HG03135 (cell line): ENCODE measurements at regions not wholly inside any gene's neighbourhood (a gene's known extent, or its start where the extent isn't known, plus 50 kb on each side); places are given as distances from the start of the nearest gene placed in this dataset.
"Not testable (repeated sequence)": the region's sequence is repeated elsewhere in the genome, so short reads cannot be mapped to it uniquely, and the experiment has no call there.

Source experiments
- ATAC-seq: cut with Tn5 transposase; IDR thresholded peaks from one replicate; pipeline ENCODE4 v1.9.1; 2021; ENCODE audit warnings: mild to moderate bottlenecking, moderate library complexity; ENCODE audit not compliant: unreplicated experiment

- no peak for ATAC-seq
These were observed 301.7 kb downstream of the RPS24 start for GRCh38 chr10:78335371-78335690.

DNA sequence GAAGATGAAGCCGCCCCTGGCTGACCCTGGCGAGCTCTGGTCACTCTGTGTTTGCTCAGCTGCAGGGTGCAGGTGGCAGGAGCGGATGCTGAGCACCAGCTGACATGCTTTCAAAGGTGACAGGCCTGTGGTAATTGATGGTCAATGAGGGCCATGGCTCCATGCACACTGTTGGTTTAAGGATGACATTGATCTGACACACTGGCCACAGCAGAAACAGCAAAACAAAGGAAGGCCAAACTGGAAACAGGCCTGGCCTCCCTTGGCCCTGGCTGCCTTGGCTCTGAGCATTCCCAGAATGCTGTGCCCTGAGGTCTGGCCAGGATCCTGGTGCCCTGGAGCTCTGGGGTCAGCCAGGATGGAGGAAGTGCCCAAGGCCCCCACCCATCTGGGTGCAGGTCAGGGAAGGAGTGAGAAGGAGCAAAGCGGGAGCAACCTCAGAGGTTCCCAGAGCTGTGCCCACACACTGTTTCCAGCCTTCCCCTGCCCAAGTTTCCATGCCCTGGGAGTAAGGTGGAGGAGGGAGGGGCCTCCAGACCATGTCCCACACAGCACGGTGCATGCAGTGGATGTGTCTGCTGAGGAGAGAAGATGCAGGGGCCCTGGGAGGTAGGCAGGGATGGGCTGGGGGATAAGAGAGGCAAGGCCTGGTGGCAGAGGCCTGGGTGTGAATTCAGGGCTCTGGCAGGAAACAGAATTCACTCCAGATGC is 302.2 kb downstream of the RPS24 start:
- ATAC-seq: no peak

- ATAC-seq: no peak
These were observed 302.7 kb downstream of the RPS24 start for GRCh38 chr10:78336402-78336791.

DNA sequence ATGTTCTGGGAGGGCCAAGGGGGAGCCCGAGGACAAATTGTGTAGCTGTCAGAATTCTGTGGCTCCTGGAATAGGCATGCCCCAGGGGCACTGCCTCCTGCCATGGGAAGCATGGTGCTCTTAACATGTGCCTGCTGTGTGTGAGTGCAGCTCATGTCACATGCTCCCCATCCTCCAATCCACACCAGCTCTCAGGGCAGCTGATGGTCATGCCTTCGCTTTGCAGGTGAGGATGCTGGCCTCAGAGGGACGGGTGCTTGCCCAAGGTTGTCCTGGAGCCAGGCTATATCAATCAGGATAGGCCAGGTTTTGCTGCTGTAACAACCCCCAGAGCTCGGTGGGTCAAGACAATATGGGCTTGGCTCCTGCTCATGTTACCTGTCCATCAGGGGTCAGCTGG is 303.4 kb downstream of the RPS24 start:
- no peak for ATAC-seq

- ATAC-seq: no peak
These were observed 304.2 kb downstream of the RPS24 start for GRCh38 chr10:78337646-78338391.

- no peak for ATAC-seq
These were observed 305.1 kb downstream of the RPS24 start for GRCh38 chr10:78338717-78339116.

DNA sequence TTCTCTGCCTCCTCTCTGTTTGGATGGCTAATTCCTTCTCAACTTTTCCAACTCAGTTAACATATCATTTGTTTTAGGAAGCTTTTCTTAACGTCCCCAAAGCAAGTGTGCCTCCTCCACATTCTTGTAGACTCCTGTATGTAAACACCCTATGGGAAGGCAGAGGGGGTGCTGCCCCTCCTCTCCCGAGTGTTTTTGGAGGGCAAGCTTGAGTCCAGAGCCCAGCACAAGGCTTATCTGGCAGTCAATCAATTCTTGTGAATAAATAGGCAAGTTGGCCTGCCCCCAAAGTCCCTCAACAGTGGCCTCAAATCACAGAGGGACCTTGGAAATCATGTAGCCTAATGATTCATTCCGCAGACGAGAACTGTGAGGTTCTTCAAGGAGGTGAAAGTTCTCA is 305.6 kb downstream of the RPS24 start:
- no peak for ATAC-seq

- no peak for ATAC-seq
These were observed 308.4 kb downstream of the RPS24 start for GRCh38 chr10:78341953-78342614.

DNA sequence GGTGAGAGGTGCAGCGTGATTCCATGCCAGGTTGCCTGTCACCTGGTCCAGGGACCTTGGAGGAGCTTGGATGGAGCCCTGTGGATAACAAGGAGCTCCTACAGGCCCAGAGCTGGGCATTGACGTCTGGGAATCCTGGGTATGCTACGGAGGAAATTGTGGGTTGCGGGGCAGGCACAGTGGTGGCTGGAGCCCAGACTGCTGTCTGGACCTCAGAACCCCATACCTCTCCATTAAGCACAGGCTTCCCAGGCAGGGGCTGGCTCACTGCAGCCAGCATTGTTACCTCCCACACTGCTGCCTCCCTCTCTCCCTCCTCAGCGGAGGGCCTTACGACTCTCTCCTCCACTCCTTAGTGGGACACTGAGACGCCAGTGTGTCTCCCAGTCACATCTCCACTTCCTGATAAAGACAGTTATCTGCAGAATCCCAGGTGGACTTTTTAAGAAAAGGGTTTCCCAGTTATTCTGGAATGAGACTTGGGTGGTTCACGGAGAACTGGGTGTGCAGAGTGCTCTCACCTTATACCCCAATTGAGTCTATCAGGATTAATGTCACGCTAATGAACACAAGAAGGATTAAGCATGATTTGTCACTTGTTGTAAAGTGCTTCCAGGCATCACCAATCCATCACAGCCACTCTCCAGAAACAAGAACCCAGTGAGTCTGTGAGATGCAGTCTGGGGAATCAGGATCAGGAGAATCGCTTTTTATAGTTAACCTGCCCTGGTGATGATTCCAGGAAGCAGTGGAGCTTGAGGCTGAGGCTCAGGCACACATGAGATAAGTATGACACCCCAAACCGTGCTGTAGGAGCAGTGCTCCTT is 309.4 kb downstream of the RPS24 start:
- ATAC-seq: no peak

DNA sequence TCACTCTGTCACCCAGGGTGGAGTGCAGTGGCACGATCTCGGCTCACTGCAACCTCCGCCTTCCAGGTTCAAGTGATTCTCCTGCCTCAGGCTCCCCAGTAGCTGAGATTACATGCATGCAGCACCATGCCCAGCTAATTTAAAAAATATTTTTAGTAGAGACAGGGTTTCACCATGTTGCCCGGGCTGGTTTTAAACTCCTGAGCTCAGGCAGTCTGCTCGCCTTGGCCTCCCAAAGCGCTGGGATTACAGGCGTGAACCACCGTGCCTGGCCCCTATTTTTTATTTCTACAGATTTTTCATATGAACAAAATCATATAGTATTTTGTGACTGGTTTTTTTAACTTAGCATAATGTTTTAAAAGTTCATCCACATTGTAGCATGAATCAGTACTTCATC is 310.6 kb downstream of the RPS24 start:
- not testable (repeated sequence) for ATAC-seq

GRCh38 chr10:78345515-78345914 is 311.9 kb downstream of the RPS24 start:
- ATAC-seq: not testable (repeated sequence)

GRCh38 chr10:78346721-78347120 is 313.1 kb downstream of the RPS24 start:
- ATAC-seq: no peak

- ATAC-seq: no peak
These were observed 314.9 kb downstream of the RPS24 start for GRCh38 chr10:78348411-78349164.

DNA sequence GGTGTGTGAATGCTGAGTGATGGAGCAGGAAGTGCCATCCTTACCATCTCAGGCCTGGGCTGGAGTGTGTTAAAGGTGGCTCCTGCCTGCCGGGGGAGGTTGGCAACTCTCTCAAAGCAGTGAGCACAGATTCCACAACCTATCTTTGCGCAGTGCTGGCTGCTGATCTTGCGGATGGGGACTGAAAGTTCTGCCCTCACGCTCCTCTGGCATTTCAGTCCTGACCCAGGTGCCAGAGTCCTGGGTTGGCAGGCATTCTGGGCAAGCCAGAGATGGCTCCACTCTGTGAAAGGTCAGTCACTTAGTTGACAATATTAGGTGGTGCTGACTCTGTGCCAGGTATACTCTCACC is 315.5 kb downstream of the RPS24 start:
- ATAC-seq: no peak

GRCh38 chr10:78349911-78350663 is 316.4 kb downstream of the RPS24 start:
- ATAC-seq: no peak

DNA sequence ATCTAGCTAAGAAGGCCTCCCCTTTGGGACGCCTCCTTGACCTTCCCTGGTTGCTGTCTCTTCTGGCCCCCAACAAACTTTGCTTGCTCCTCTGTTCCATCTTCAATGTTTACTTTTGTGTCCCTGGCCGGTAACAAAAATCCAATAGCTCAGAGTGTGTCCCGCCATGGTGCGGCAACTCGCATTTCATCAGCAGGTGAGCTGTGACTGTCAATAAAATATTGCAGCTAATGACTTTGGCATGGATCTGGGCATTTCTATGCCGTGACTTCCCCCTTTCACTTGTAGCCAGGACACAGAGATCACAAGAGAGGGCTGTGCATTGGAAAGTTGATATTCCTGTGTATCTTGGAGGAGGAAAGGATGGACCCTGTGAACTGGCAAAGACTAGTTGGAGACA is 317.6 kb downstream of the RPS24 start:
- no peak for ATAC-seq

DNA sequence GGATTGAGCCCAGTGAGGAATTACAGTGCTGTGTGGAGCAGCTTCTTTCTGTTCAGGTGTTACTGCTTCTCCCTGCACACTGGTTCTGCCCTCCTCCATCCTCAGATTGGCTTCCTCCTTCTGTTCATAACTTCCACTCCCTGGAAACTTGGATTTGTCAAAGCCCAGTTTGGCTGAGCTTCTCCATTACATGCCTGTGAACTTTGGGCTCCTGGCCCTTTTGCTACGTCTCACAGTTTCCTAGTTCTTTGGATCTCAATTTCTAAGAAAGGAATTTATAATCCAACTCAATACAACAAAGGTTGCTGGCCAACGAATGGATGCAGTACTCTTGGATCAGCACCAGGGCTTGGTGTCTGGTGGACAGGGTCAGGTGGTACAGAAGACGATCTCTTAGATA is 318.1 kb downstream of the RPS24 start:
- ATAC-seq: no peak

DNA sequence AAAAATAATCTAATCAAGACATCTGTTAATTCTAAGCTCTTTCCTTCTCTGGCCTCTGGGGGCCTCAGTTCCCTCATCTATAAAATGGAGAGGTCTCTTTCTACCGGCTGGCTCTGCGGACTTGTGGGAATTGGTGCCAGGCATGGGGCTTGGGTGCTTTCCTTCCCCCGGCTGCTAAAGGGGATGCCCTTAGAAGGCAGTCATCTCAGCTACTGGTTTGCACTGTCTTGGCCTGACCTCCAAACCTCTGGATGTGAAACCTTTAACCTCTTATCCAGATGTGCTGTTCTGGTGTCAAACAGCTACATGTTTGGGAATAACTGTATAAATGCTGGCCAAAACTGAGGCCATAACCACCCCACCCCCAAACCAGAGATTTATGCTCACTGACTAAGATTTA is 320.0 kb downstream of the RPS24 start:
- no peak for ATAC-seq

GRCh38 chr10:78354101-78354500 is 320.4 kb downstream of the RPS24 start:
- ATAC-seq: no peak

DNA sequence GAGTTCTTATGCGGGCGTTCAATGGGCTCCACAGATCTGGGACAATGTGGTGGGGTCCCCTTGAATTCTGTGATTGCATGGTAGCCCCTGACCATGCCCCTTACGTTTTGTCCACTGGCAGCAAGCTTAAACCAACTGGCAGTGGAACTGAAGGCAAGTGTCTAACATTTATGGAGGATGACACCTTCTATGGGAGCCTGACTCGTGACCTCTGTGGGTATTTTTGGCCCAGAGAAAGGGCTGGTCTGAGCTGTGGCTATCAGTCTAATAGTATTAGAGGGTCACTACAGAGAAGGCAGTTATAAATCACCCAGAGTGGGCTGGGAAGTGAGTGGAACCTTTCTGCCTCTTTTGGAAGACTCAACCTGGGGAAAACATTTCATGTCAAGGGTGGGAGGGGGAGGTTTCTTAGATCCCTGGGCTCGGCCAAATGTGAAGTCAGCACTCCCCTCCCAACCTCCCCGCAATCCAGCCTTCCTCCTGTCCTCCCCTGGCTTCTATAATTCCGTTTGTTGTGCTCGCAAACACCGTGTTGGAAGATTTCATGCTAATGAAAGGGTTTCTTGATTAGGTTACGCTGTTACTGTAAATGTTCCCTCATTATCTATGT is 322.7 kb downstream of the RPS24 start:
- ATAC-seq: no peak
